SKM-1 treated with dmso at 0.1 percent for 144 hours (cell line): ENCODE measurements at regions not wholly inside any gene's neighbourhood (a gene's known extent, or its start where the extent isn't known, plus 50 kb on each side); places are given as distances from the start of the nearest gene placed in this dataset.
"Not testable (repeated sequence)": the region's sequence is repeated elsewhere in the genome, so short reads cannot be mapped to it uniquely, and the experiment has no call there.

ENCODE experiments used
- DNase-seq: peaks from one replicate; lab custom pipeline; 2025; ENCODE audit not compliant: unreplicated experiment; lab: John Stamatoyannopoulos, UW

DNA sequence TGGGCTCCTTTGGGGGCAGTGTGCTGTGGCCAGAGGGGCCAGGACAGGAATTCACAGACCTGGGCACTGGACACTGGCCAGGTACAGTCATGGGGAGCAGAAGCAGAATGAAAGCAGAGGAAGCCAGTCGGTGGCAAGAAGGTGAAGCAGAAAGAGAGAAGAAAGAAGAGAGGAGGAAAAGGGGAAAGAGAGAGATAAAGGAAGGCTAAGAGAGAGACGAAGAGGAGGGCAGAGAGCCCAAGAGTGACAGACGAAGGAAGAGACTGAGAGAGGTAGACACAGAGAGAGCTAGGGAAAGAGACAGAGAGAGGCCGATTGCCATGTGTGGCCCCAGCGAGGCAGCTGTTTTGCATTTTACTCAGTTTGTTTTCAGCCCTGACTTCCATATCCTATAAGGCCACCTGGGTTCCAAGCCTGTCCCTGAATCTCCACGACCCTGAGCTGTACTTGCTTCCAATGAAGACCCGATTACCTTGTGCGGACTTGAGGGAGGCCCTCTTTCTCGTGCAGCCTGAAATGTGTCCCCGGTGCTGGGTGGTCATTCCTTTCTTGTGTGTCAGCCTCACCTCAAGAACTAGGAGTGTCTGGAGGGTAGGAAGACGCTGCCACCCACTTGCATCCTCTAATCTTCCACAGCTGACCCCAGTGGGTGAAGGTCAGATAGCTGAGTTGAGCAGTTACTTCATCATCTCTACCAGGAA, 73.9 kb downstream of the LSM3 start:
- no peak for DNase-seq

DNA sequence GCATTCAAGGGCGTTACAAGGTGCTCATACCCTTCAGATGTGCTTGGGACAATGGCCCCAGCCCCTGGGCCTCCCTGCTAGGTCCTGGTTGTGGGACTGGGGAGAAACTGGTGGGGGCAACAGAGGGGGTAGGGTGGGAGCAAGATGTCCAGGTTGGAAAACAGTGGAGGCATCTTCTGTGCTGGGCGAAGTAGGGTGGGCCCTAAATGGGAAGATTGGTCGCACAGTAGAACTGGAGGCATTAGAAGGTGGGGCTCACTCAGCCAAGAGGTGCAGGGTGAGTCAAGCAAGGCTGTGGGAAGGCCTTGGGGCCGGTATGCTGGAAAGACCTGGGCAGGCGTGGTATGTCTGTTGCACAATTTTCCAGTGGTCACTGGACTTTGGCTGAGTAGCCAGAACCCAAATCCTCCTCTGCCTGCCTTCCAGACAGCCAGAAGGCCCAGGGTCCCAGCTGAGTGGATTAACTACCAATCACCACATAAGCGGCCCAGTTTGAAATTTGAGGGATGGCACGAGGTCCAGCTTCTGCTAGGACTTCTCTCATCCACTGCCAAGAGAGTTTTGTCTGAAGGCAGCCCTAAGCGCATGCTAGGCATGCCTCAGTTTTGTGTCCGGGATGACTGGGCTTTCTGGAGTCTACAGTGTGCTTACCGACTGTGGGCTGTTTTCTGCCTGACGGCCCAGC, 74.5 kb downstream of the LSM3 start:
- no peak for DNase-seq

DNA sequence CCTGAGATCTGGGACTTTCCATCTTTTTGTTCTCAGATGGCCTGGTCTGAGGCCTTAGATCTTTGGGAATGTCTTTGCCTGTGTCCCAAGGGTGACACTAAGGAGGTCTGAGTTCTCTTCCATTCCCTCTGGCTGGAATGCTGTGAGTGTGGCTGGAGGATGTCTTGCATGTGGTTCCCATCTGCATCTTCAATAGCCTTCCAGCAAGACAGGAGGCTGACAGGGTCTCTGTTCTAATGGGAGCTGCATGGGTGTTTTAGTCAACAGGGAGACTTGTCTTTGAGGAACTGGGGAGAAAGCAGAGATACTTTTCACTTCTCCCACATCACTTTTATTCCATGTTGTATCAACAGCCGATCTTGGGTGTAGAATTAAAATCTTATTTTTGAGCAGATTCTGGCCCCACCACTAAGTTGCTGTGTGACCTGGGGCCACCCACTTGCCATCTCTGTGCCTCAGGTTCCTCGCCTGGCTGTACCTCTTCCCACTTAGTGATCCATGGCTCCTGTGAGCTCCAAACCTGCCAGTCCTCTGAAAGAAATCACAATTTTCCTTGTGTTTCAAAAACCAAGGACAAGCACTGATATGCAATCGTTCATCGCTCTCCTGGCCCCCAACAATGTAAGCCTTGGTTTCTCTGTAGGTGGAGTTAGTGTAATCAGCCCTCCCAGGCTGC, 75.2 kb downstream of the LSM3 start:
- no peak for DNase-seq

DNA sequence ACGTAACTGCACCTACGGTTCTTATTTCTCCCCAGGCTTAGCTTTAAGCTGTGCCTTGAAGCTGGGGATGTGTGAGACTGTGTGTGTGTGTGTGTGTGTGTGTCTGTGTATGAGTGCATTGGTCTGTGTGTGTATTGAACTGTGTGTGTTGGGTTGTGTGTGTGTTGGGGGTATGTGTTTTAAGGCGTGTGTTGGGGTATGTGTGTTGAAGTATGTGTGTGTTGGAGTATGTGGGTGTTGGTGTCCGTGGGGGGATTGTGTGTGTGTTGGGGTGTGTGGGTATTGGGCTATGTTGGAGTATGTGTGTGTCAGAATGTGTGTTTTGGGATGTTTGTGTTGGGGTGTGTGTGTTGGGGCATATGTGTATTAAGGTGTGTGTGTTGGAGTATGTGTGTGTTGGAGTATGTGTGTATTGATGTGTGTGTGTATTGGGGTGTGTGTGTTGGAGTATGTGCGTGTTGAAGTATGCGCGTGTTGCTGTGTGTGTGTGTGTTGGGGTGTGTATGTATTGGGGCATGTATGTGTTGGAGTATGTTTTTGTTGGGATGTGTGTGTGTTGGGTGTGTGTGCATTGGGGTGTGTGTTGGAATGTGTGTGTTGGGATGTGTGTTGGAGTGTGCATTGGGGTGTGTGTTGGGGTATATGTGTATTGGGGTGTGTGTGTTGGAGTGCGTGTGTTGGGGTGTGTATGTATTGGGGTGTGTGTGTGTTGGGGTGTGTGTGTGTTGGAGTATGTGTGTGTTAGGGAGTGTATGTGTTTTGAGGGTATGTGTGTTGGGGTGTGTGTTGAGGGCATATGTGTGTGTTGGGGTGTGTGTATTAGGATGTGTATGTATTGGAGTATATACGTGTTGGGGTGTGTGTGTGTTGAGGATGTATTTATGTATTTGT, 76.4 kb downstream of the LSM3 start:
- no peak for DNase-seq

DNA sequence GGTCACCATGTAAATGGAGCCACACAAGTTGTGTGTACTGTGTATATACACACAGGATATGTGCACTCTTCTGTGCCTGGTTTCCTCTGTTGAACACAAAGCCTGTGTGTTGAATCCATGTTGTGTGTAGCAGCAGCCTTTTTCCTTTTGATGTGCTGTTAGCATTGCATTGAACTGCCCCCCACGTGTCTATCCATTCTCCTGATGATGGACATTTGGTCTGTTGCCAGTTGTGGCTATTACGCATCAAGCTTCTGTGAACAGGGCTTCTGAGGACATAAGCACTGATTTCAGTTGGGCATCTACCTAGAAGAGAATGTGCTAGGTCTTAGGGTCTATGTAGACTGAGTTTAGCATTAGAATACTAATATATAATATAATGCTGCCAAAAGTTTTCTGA, 77.4 kb downstream of the LSM3 start:
- no peak for DNase-seq

DNA sequence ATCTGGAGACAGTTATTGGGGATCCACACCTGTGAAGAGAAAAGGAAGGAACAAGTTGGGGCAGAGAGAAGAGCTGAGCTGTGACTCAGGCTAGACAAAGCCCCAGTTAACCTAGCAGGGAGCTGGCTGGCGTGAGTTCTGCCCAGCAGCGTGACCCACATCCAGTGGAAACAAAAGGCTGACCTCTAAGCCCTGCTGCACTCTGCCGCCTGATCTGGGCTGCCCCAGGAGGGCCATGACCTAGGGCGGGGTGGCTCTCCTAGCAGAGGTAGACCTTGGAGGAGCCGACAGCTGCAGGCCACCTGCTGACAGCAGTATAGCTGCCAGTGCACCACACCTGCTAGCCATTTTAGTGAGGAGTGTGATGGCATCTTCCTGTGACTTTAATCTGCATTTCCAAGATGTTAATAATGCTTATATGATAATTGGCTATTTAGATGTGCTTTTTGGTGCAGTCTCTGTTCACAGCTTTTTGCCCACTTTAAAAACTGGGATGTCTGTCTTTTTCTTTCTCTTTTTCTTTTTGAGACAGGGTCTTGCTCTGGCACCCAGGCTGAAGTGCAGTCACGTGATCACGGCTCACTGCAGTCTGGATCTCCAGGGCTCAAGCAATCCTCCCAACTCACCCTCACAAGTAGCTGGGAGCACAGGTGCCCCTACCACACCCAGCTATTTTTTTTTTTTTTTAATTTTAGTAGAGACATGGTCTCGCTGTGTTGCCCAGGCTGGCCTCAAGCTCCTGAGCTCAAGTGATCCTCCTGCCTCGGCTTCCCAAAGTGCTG, 78.1 kb downstream of the LSM3 start:
- no peak for DNase-seq

DNA sequence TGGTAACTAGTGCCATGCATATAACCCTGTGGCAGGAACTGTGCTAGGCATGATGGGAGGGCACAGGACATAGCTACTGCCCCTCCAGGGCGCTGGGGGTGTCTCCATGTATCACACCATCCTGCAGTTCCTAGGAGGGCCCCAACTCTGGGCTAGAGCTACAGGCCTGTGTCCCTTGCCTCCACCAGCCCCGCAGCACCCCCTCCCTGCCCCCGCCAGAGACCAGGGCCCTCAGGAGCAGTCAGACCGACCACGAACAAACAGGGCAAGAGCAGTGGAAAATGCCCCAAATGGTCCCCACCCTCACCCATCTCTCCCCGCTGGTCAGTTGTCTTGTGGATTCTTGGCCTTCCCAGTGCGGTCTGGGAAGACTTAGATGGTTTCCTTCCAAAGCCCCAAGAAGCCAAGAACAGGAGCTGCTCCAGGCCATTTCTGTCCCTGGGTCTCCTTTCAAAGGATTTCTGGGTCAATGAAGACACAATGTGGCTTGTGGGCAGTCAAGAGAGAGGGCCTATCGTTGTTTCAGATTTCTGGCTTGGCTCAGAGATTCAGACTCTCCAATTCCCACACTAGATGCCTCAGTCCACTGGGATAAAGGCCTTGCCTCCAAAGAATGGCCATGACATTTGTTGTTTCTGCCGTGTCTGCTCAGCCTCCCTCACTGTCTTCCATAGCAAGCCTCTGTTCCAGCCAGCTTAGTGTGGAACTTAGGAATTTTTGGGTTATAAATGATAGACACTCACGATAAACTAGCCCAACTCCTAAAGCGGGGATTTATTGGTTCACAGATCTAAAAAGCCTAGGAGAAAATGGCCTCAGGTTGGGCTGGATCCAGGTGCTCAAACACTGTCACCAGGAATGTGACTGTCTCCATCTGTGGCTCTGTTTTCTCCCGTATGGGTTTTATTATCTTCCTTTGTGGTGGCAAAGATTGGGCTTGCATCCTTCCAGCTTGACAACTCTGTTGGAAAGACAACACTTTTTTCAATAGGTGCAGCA, 80.6 kb downstream of the LSM3 start:
- DNase-seq = no peak

DNA sequence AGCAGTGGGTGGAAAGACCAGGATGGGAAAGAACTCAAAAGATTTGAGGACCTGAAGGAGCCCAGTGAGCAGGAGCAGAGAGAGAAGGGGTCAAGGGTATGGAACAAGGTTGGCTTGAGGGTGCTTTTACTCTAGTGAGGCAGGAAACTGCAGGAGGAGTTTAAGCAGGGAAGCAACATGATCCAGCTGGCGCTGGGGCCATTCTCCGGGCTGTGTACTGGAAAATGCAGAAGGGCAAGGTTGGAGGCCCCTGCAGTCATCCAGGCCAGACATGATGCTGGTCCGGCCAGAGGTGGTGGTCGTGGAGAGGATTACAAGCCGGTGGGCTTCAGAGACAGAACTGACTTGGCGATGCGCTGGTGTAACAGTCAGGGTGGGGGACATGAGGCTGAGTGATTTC, 81.8 kb downstream of the LSM3 start:
- DNase-seq = no peak

DNA sequence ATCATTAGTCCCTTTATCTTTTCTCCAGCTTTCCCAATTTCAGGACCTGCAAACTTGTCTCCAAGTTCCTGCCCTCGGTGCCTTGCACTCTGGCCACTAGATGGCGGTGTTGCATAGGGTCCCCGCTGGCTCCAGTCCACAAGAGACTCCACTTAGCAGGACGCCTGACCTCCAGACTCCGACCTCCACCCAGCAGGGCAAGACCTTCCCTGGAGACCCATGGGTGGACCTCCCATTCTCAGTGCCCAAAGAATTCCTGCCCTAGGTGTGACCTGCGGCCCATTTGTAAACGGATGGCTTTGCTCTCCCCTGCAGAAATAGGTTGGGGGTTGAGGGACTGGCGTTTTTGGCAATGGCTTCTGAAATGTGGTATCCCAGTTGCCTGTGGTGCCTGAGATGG, 82.6 kb downstream of the LSM3 start:
- DNase-seq = peak; percentile 61

DNA sequence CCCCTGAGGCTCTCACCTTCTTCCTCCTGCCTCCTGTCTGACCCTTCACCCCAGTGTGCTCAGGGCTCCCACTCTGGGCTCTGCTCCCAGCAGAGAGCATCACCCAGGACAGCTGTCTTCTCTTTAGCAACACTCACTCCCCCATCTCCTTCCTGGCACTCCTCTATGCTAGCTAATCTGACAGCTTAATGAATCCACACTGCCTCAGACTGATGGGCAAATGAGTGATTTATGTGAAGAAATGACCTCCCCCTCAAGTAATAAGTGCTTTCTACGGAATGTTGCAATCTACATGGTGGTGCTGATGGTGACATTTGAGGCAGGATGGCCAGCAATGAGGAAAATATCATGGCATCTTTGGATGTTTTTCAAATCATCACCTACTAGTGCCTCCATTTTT, 83.6 kb downstream of the LSM3 start:
- DNase-seq = no peak

DNA sequence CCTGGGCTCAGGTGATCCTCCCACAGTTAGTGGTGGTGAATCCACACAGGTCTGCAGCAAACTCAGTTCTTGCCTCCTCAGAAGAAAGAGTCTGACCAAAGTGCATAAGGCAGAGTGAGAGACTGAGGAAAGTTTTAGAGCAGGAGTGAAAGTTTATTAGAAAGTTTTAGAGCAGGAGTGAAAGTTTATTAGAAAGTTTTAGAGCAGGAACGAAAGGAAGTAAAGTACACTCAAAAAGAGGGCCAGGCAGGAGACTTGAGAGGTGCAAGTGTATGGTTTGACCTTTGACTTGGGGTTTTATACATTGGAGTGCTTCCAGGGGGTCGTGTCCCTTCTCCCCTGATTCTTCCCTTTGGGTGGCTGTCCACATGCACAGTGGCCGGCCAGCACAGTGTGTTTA, 84.2 kb downstream of the LSM3 start:
- DNase-seq = no peak

DNA sequence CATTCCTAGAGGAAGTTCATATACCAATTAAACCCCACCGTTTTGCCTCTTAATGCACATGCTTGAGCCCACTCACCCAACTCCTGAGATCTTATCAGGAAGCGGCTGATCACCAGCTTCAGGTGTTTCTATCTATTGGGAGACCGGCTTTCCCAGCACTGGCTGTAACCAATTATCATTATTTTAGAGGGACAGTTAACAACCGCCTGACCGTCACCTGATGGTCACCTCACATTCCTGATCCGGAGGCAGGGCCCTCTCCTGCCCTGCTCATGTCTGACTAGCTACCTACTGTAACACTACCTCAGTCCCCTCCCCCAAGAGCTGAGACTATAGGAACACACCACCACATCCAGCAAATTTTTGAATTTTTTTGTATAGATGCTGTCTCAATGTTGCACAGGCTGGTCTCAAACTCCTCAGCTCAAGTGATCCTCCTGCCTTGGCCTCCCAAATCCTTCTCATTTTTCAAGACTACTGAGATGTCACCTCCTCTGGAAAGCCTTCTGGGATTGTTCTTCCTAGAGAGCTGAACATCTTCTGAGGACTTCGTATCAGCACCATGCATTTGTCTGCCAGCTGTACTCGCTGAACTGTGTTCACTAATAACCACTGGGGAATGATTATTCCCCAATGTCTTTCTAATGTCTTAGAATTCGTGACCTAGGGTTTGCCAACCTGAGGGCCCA, 84.8 kb downstream of the LSM3 start:
- DNase-seq = no peak

DNA sequence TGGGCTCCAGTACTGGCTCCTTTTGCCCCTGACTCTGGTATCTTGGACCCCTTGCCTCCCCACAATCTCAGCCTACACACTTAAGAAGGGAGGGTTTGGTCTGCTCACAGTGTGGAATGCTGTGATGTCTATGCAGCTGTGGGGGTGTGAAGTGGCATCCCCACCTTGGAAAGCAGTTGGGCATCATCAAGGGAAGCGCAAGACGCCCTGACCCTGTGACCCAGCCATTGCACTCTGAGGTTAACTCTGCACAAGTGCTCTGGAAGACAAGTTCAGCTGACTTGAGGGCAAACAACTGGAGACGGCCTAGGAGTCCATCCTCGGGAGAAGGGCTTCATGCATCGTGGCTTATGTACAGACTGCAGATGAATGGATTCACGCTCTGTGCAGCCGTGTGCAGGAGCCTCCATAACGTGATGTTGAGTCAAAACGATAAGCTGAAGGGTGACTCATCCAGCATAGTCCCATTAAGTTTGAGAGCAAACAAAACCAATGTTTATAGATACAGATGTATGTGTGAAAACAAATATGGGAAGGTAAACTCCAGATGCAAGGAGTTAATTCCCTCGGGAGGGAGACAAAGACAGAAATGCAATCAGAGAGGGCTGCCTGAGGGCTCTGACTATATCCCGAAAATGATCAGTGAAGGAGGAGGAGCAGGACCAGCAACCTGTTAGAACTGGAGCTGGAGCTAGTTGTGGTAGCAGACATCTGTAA, 86.8 kb downstream of the LSM3 start:
- DNase-seq = no peak

DNA sequence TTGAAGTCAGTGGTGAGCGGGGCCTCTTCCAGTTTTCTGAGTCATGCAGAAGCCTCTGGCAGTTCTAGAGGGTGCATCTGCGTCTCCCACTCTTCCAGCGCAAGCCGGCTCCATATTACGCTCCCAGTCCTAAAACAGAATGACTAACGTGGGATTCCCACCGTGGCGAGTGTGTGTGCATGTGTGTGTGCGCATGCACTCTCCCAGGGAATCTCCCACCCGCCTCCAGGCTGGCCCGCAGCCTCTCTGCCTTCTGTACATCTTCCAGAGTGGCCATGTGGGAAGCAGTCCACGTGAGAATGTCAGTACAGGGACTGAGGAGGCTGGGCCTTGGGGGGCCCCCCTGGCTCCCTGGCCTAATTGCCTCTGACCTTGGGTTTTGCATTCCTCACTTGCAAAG, 87.7 kb downstream of the LSM3 start:
- DNase-seq = no peak

DNA sequence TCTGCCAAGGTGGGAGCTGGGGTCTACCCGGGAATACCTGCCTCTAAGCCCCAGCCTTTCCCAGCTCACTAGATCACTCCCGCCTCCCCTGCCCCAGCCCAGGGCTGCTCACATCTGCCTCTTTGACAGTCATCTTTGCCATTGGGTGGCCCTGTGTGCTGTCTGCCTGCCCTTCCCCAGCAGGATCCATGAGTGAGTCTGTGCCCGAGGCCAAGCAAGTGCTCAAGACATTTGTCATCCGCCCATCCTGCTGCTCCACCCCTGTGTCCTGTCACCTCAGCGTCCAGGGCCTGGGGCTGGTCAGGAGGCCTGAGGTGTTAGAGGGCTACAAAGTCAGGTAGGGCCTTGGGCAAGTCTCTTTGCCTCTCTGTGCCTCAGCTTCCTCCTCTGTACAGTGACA, 89.4 kb downstream of the LSM3 start:
- DNase-seq = no peak

DNA sequence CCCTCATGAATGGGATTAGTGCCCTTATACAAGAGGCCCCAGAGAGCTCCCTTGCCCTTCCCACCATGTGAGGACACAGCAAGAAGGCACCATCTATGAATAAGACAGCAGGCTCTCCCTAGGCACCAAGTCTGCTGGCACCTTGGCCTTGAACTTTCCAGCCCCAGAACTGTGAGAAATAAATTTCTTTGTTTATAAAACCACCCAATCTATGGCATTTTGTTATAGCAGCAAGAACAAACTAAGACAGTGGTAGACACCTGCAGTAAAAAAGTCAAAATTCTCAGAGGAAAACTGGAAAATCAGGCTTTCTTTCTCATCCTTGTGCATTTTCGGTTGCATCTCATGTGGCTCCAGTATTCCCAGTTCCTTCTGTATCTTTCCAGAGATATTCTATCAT, 90.3 kb downstream of the LSM3 start:
- DNase-seq = no peak

DNA sequence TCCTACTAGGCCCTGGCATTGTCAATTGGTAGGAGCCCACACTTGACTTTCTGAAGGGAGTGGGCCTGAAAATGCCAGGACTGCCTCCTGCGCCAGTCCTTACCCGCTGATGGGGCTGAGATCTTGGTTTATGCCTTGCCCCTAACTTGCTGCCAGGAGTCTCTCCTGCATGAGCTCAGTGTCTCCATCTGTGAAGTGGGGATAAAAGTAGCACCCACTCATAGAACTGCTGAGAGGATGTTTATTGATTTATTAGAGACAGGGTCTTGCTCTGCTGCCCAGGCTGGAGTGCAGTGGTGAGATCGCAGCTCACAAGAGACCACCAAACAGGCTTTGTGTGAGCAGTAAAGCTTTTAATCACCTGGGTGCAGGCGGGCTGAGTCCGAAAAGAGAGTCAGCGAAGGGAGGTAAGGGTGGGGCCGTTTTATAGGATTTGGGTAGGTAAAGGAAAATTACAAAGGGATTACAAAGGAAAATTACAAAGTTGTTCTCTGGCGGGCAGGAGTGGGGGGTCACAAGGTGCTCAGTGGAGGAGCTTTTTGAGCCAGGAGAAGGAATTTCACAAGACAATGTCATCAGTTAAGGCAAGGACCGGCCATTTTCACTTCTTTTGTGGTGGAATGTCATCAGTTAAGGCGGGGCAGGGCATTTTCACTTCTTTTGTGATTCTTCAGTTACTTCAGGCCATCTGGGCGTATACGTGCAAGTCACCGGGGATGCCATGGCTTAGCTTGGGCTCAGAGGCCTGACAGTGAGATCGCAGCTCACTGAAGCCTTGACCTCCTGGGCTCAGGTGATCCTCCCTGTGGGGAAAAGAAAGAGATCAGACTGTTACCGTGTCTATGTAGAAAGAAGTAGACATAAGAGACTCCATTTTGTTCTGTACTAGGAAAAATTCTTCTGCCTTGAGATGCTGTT, 93.7 kb downstream of the LSM3 start:
- DNase-seq = not testable (repeated sequence)
